Psoas muscle (tissue), 7 donors: ENCODE measurements at regions not wholly inside any gene's neighbourhood (a gene's known extent, or its start where the extent isn't known, plus 50 kb on each side); places are given as distances from the start of the nearest gene placed in this dataset.

ENCODE experiments used
- ATAC-seq, 4 donors: fragments of 200-7000 bp; cut with Tn5 transposase; one replicate each; pipeline ENCODE4 v1.9.1; 2020; ENCODE audit warnings: moderate library complexity in 3 of 4, mild to moderate bottlenecking in 2 of 4
- DNase-seq, 2 donors: peaks; one replicate each; pipeline ENCODE4 v3.0.0-alpha.2; 2020
- H3K27ac ChIP-seq: fragments of 200-600 bp; one replicate; pipeline ENCODE4 v1.8.0; 2022
- H3K27me3 ChIP-seq, 3 donors: fragments of 200-600 bp in 1 of 3; one replicate each; pipeline versions ENCODE4 v1.6.1 to v1.8.0; 2013 to 2022; ENCODE audit warnings: low read length in 2 of 3, mild to moderate bottlenecking in 2 of 3, moderate library complexity in 1 of 3; ENCODE audit not compliant: insufficient read depth in 3 of 3
- H3K36me3 ChIP-seq, 2 donors: fragments of 200-600 bp in 1 of 2; one replicate each; pipeline versions ENCODE4 v1.6.1 to v1.8.0; 2013 to 2022; ENCODE audit warnings: low read depth in 1 of 2, mild to moderate bottlenecking in 1 of 2, moderate library complexity in 1 of 2; ENCODE audit not compliant: insufficient read depth in 1 of 2
- H3K4me1 ChIP-seq: fragments of 200-600 bp; one replicate; pipeline ENCODE4 v1.8.0; 2022
- H3K4me3 ChIP-seq: fragments of 200-600 bp; one replicate; pipeline ENCODE4 v1.8.0; 2022; ENCODE audit warnings: mild to moderate bottlenecking
- H3K9me3 ChIP-seq: fragments of 200-600 bp; one replicate; pipeline ENCODE4 v1.8.0; 2022
- WGBS, 3 donors: extraction: QIAGEN DNeasy Blood & Tissue Kit; methylation state at CpG; one replicate each; pipeline versions ENCODE4 v1.1.6 to v1.1.7; 2013; 5-methylcytosine and 5-hydroxymethylcytosine counted together
- intact Hi-C, 2 donors: fragments of 100-400 bp; cut with DNase I; formaldehyde crosslinking; loops; one replicate each; pipeline versions ENCODE4 v1.11.0 to v1.14.2; 2022
- TF ChIP-seq, protein P1 (sequence below): fragments of 200-600 bp; IDR thresholded peaks from one replicate; pipeline ENCODE4 v1.8.0; 2022; ENCODE audit warnings: antibody characterized with exemption
- donor health status: healthy with polysubstance abuse.
- donor health status: DM: no; HTN: no; CAD: no; lungs with moderate emphysema.
- donor health status: Bipolar disorder and iron deficiency.
- donor health status: healthy.
- donor health status: DM: yes; HTN: yes; CAD: no.
- donor health status: DM: no; HTN: no; CAD: no.
- donor health status: DM: yes; HTN: yes; CAD: no.

DNA sequence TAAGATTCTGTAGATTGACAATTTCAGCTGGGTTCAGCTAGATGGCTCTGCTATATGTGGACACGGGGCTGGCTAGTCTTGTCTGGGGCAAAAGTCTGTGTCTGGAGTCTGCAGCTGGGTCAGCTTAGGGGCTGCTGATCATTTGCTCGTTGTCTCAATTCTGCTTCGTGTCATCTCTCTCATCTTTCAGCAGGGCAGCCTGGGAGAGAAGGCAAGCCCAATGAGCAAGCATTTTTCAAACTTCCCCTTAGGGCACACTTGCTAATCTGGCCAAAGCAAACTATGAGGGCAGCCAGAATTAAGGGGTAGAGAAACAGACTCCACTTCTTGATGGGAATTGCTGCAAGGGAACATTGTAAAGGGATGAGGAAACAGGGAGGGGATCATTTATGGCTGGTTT lies 462.6 kb downstream of the SLC4A3 start:
- Histone ChIP-seq H3K27me3 (no peaks in the 10 kb centered on the region), H3K27ac (no peak overlapping the region), H3K36me3 (no peaks in the 10 kb centered on the region), H3K9me3 (no peaks in the 10 kb centered on the region), H3K4me3 (no peak overlapping the region), H3K4me1 (no peaks in the 10 kb centered on the region)
- no peak for ATAC-seq
- WGBS, 3 donors = 52 to 58% (median 52%) methylated on average over 3 of the region's 3 CpGs
- no peak for DNase-seq
- intact Hi-C loops = no loop called here
- TF ChIP-seq, protein P1, sequence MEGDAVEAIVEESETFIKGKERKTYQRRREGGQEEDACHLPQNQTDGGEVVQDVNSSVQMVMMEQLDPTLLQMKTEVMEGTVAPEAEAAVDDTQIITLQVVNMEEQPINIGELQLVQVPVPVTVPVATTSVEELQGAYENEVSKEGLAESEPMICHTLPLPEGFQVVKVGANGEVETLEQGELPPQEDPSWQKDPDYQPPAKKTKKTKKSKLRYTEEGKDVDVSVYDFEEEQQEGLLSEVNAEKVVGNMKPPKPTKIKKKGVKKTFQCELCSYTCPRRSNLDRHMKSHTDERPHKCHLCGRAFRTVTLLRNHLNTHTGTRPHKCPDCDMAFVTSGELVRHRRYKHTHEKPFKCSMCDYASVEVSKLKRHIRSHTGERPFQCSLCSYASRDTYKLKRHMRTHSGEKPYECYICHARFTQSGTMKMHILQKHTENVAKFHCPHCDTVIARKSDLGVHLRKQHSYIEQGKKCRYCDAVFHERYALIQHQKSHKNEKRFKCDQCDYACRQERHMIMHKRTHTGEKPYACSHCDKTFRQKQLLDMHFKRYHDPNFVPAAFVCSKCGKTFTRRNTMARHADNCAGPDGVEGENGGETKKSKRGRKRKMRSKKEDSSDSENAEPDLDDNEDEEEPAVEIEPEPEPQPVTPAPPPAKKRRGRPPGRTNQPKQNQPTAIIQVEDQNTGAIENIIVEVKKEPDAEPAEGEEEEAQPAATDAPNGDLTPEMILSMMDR = no peak

DNA sequence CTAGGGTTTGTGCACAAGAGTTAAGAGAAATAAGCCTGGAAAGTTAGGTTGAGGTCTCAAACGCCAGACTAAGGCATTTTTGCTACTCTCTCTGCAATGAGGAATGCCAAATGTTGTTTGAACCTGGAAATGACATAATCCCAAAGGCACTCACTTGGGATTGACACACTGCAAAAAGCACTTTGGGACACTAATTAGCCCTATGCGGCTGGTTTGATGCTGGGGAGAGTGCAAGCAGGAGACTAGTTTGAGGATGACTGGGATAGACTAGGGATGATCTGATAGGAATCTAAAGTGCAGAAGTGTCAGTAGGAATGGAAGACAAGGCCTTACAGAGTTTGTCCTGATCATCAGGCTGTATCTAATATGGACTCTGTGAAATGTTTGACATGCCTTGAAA lies 469.0 kb downstream of the SLC4A3 start:
- no peak overlapping the region for H3K27ac ChIP-seq
- H3K4me3 ChIP-seq = no peak overlapping the region
- no peaks in the 10 kb centered on the region for H3K27me3 ChIP-seq
- intact Hi-C loops = no loop called here
- no peaks in the 10 kb centered on the region for H3K9me3 ChIP-seq
- DNase-seq (no peak), ATAC-seq (no peak)
- no peaks in the 10 kb centered on the region for H3K36me3 ChIP-seq
- WGBS, 3 donors = 31 to 39% (median 36%) methylated on average over 2 of the region's 2 CpGs
- TF ChIP-seq, protein P1 = no peak
- H3K4me1 ChIP-seq = no peaks in the 10 kb centered on the region

DNA sequence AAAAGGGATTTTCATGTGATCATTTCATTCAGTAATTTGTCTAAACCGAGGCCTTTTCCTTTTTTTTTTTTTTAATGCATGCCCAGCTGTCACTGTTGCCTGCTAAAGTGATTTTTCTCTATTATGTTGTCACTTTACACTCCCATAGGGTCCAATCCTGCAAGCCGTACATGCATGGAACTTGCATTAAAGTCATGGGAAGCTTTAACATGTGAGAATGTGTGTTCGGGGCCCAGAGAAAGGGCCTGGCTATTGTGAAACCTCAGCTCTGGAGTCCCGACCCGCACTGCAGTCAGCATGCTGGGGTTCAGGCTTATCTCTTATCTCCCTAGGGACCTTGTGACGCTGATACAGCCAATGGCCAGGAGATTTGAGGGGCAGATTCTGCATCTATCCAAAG lies 474.6 kb downstream of the SLC4A3 start:
- H3K4me1 ChIP-seq = no peaks in the 10 kb centered on the region
- H3K9me3 ChIP-seq = no peaks in the 10 kb centered on the region
- DNase-seq (no peak), ATAC-seq (no peak)
- no peak overlapping the region for H3K27ac ChIP-seq
- TF ChIP-seq, protein P1 = no peak
- H3K4me3 ChIP-seq = no peak overlapping the region
- 41 to 46% (median 45%) methylated on average over 6 of the region's 6 CpGs for WGBS, 3 donors
- H3K36me3 ChIP-seq = no peaks in the 10 kb centered on the region
- intact Hi-C loops = no loop called here
- no peaks in the 10 kb centered on the region for H3K27me3 ChIP-seq

DNA sequence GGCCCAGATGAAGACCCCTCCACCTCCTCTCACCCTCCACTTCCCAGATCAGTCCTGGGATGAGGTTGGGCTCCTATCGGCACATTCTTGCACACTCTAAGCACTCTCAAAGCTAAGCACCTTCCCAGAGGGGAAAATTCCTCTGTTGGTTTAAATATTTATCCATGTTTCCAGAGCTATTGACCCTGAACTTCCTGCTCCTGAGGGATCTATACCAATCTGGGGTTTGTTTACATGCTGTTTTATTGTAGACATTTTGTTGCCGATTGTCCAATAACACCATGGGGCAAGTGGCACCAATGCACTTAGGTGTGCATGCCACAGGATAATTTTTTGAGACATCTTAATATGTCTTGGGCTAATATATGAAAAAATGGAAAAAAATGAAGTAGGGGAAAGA lies 476.2 kb downstream of the SLC4A3 start:
- Histone ChIP-seq H3K36me3 (no peaks in the 10 kb centered on the region), H3K4me1 (no peaks in the 10 kb centered on the region), H3K4me3 (no peak overlapping the region), H3K9me3 (no peaks in the 10 kb centered on the region), H3K27ac (no peak overlapping the region), H3K27me3 (no peaks in the 10 kb centered on the region)
- ATAC-seq = no peak
- TF ChIP-seq, protein P1 = no peak
- 73 to 92% (median 82%) methylated on average over 2 of the region's 2 CpGs for WGBS, 3 donors
- DNase-seq = no peak
- intact Hi-C loops = no loop called here

DNA sequence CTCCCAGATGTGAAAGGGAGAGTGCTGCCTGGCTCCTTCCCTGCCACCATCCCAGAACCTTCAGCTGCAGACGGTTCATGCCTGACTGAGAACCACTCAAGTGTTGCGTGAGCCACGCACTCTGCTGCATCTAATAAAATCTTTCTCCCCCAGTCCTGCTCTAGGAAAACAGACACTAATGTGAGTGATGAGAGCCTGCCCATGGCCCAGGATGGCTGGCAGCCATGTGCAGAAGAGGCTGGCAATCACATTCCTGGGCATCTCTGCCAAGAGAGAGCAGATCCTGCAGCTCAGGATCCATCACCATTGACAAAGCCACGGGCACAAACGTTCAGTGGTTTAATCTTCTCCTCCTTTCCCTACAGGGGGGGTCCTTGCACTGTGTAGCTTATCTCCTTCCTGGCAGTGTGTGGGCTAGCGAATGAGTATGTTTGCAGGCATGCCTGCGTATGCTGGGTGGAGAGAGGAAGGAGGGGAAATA lies 477.5 kb downstream of the SLC4A3 start:
- 27 to 36% (median 29%) methylated on average over 7 of the region's 7 CpGs for WGBS, 3 donors
- H3K4me3 ChIP-seq = no peak overlapping the region
- TF ChIP-seq, protein P1 = no peak
- H3K27me3 ChIP-seq = no peaks in the 10 kb centered on the region
- DNase-seq = no peak
- intact Hi-C loops = no loop called here
- H3K36me3 ChIP-seq = no peaks in the 10 kb centered on the region
- no peak overlapping the region for H3K27ac ChIP-seq
- no peaks in the 10 kb centered on the region for H3K4me1 ChIP-seq
- ATAC-seq = no peak
- H3K9me3 ChIP-seq = no peaks in the 10 kb centered on the region
